ENCODE measurements at regions not wholly inside any gene's neighbourhood (a gene's known extent, or its start where the extent isn't known, plus 50 kb on each side); places are given as distances from the start of the nearest gene placed in this dataset.
"Not testable (repeated sequence)": the region's sequence is repeated elsewhere in the genome, so short reads cannot be mapped to it uniquely, and the experiment has no call there.

- DNase-seq (ENCODE audit: low read depth), result no peak
- H3K4me3 ChIP-seq (ENCODE audit: low read length), result no peak overlapping the region
- TF ChIP-seq CTCF (conservative IDR thresholded peaks at IDR 0.05; ENCODE audit: low read depth, low read length), result no peak
These were observed 845.9 kb downstream of the TBL1XR1 start for GRCh38 chr3:176351408-176351807.

GRCh38 chr3:176349706-176350105 lies 847.6 kb downstream of the TBL1XR1 start:
- no peak overlapping the region for H3K4me3 ChIP-seq (ENCODE audit: low read length)
- no peak for TF ChIP-seq CTCF (conservative IDR thresholded peaks at IDR 0.05; ENCODE audit: low read depth, low read length)
- DNase-seq (ENCODE audit: low read depth), result no peak

GRCh38 chr3:176347424-176348146 lies 849.7 kb downstream of the TBL1XR1 start:
- DNase-seq (ENCODE audit: low read depth), result no peak
- H3K4me3 ChIP-seq (ENCODE audit: low read length), result no peak overlapping the region
- no peak for TF ChIP-seq CTCF (conservative IDR thresholded peaks at IDR 0.05; ENCODE audit: low read depth, low read length)

- DNase-seq (ENCODE audit: low read depth), result no peak
- no peak for TF ChIP-seq CTCF (conservative IDR thresholded peaks at IDR 0.05; ENCODE audit: low read depth, low read length)
- H3K4me3 ChIP-seq (ENCODE audit: low read length), result no peak overlapping the region
These were observed 855.3 kb downstream of the TBL1XR1 start for GRCh38 chr3:176341963-176342362.

- DNase-seq (ENCODE audit: low read depth), result no peak
- no peak overlapping the region for H3K4me3 ChIP-seq (ENCODE audit: low read length)
- no peak for TF ChIP-seq CTCF (conservative IDR thresholded peaks at IDR 0.05; ENCODE audit: low read depth, low read length)
These were observed 868.6 kb downstream of the TBL1XR1 start for GRCh38 chr3:176328666-176329065.

GRCh38 chr3:176328198-176328597 lies 869.1 kb downstream of the TBL1XR1 start:
- no peak overlapping the region for H3K4me3 ChIP-seq (ENCODE audit: low read length)

GRCh38 chr3:176326894-176327490 lies 870.3 kb downstream of the TBL1XR1 start:
- H3K4me3 ChIP-seq (ENCODE audit: low read length); DNase-seq (ENCODE audit: low read depth): not testable (repeated sequence)

More at GRCh38 chr3:176328198-176328597, 869.1 kb downstream of the TBL1XR1 start:
- DNase-seq (ENCODE audit: low read depth), result no peak
- no peak for TF ChIP-seq CTCF (conservative IDR thresholded peaks at IDR 0.05; ENCODE audit: low read depth, low read length)

GRCh38 chr3:176321532-176321931 lies 875.8 kb downstream of the TBL1XR1 start:
- H3K4me3 ChIP-seq (ENCODE audit: low read length); DNase-seq (ENCODE audit: low read depth): not testable (repeated sequence)
